ENCODE measurements at regions not wholly inside any gene's neighbourhood (a gene's known extent, or its start where the extent isn't known, plus 50 kb on each side); places are given as distances from the start of the nearest gene placed in this dataset.

DNA sequence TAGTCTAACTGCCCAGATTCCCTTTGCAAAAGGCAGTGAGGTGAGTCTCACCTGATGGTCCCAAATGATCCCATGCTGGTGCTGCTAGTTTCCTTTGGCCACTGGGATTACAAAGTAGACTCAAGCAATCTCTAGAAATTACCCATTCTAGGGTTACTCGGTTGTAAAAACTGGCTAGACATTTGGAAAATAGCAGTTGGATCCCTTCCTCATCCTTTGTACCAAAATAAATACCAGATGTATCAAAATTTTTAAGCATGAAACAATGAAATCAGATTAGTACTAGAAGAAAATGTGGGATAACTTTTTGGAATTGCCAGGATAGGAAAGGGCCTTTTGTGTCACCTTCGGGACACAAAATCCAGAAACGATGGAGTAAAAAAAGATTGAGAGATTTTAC is 112.9 kb upstream of the TOP1 start:
- no peaks in the 10 kb centered on the region for H3K36me3 Mint-ChIP-seq (ENCODE audit: insufficient read depth)
- H3K27me3 Mint-ChIP-seq: peaks cover 8% of the 10 kb centered on the region
- H3K9me3 Mint-ChIP-seq: no peaks in the 10 kb centered on the region
- no peak for ATAC-seq (replicated peaks; ENCODE audit: extremely low read depth, poor library complexity, severe bottlenecking)
- no peaks in the 10 kb centered on the region for H3K4me1 Mint-ChIP-seq
- no peak for DNase-seq (ENCODE audit: low spot score in 2 of 2)
- H3K4me3 Mint-ChIP-seq: no peak overlapping the region
- H3K27ac Mint-ChIP-seq (ENCODE audit: low read depth): no peak overlapping the region

DNA sequence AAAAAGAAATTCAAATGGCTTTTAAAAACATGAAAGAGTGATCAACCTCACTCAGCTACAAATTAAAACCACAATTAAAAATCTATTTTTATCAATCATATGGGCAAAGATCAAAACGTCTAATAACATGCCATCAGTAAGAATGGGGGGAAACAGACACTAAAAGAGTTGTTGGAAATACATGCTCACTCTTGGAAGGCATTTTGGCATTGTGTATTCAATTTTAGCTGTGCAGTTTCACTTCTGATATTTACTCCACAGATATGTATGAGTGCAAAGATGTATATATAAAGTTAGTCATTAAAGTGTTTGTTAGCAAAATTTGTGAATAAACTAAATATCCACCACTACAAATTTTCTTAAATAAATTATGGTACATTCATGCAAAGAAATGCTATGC is 112.3 kb upstream of the TOP1 start:
- DNase-seq (ENCODE audit: low spot score in 2 of 2) (no peak), ATAC-seq (replicated peaks; ENCODE audit: extremely low read depth, poor library complexity, severe bottlenecking) (no peak)
- H3K27ac Mint-ChIP-seq (ENCODE audit: low read depth): no peak overlapping the region
- H3K36me3 Mint-ChIP-seq (ENCODE audit: insufficient read depth): no peaks in the 10 kb centered on the region
- H3K4me3 Mint-ChIP-seq: no peak overlapping the region
- no peaks in the 10 kb centered on the region for H3K4me1 Mint-ChIP-seq
- no peaks in the 10 kb centered on the region for H3K9me3 Mint-ChIP-seq
- peaks cover 8% of the 10 kb centered on the region for H3K27me3 Mint-ChIP-seq

DNA sequence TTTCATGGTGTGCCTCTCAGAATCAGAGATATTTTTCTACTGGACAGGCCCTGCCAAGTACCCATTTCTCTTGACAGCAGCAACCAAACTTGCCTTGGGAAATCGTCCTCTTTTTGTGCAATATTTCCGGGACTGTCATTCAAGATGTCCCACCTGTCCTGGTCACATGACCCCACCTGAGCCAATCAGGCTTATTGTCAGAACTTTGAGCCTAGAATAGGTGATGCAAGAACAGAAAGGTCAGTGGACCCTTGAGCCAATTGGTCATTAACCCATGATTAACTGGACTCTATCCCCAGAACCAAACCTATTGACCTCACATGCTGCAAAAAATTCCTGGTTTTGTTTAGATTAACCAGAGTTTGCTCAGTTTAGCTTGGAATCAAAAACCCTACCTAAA is 108.3 kb upstream of the TOP1 start:
- H3K36me3 Mint-ChIP-seq (ENCODE audit: insufficient read depth): no peaks in the 10 kb centered on the region
- no peak for DNase-seq (ENCODE audit: low spot score in 2 of 2)
- H3K27me3 Mint-ChIP-seq: peaks cover 8% of the 10 kb centered on the region
- no peaks in the 10 kb centered on the region for H3K9me3 Mint-ChIP-seq
- no peak overlapping the region for H3K27ac Mint-ChIP-seq (ENCODE audit: low read depth)
- no peak for ATAC-seq (replicated peaks; ENCODE audit: extremely low read depth, poor library complexity, severe bottlenecking)
- no peak overlapping the region for H3K4me3 Mint-ChIP-seq
- H3K4me1 Mint-ChIP-seq: no peaks in the 10 kb centered on the region

DNA sequence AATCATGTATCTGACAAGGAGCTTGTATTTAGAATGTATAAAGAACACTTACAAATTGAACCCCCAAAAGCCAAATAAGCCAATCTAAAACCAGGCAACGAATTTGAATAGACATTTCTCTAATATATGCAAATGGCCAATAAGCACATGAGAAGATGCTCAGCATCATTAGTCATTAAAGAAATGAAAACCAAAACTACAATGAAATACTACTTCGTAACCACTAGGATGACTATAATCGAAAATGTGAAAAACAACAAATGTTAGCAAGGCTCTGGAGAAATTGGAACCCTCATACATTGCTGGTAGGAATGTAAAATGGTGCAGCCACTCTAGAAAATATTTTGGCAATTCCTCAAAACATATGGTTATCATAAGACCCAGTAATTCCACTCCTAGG is 105.8 kb upstream of the TOP1 start:
- no peak overlapping the region for H3K4me3 Mint-ChIP-seq
- no peaks in the 10 kb centered on the region for H3K4me1 Mint-ChIP-seq
- DNase-seq (ENCODE audit: low spot score in 2 of 2) (no peak), ATAC-seq (replicated peaks; ENCODE audit: extremely low read depth, poor library complexity, severe bottlenecking) (no peak)
- H3K9me3 Mint-ChIP-seq: no peaks in the 10 kb centered on the region
- no peaks in the 10 kb centered on the region for H3K27me3 Mint-ChIP-seq
- no peak overlapping the region for H3K27ac Mint-ChIP-seq (ENCODE audit: low read depth)
- no peaks in the 10 kb centered on the region for H3K36me3 Mint-ChIP-seq (ENCODE audit: insufficient read depth)

DNA sequence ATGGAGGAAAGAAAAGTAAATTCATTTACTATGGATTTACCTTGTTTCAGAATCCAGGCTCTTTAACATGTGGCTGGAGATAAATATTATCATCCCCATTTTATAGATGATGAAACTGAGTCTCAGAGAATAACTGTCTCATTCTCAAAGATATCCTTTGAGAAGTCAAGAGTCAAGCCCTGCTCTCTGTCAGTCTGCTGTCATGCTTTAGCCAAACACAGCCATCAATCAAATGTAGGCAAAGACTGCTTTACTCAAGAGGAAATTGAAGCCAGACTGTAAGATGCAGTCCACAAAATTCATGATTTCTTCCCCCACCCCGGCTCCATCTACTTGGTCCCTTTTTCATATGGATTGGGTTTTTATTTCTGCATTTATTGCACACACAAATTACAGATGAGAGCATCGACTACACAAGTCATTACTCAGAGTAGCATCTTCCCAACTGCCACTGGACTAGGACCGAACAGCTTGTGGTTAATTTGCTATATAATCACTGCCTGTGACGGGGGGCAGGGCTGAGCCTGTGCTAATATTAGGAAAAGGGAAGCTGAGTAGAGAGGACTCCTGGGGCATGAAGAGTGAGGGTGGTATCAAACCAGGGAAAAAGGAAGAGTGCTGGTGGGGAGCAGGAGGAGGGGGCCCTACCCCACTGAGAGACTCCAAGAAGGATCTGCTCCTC is 102.7 kb upstream of the TOP1 start:
- Mint-ChIP-seq H3K36me3 (ENCODE audit: insufficient read depth) (no peaks in the 10 kb centered on the region), H3K27me3 (no peaks in the 10 kb centered on the region), H3K27ac (ENCODE audit: low read depth) (no peak overlapping the region), H3K9me3 (no peaks in the 10 kb centered on the region), H3K4me1 (no peaks in the 10 kb centered on the region), H3K4me3 (no peak overlapping the region)
- ATAC-seq (replicated peaks; ENCODE audit: extremely low read depth, poor library complexity, severe bottlenecking): no peak
- DNase-seq (ENCODE audit: low spot score in 2 of 2): no peak

DNA sequence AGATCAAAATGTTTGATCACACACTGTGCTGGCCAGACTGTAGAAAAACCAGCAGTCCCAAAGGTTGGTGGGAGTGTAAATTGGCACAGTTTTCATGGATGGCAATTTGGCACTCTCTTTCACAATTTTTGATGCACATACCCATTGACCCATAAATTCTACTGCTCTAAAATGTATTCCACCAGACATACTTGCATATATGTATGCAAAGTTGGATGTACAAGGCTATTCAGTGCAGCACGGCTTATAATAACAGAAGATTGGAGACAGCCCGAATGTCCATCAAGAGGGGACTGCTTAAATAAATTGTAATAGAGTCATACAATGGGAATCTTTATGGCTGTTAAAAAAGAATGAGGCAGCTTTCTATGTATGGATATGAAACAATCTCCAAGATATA is 101.7 kb upstream of the TOP1 start:
- H3K27ac Mint-ChIP-seq (ENCODE audit: low read depth): no peak overlapping the region
- H3K36me3 Mint-ChIP-seq (ENCODE audit: insufficient read depth): no peaks in the 10 kb centered on the region
- no peak overlapping the region for H3K4me3 Mint-ChIP-seq
- DNase-seq (ENCODE audit: low spot score in 2 of 2) (no peak), ATAC-seq (replicated peaks; ENCODE audit: extremely low read depth, poor library complexity, severe bottlenecking) (no peak)
- no peaks in the 10 kb centered on the region for H3K27me3 Mint-ChIP-seq
- no peaks in the 10 kb centered on the region for H3K4me1 Mint-ChIP-seq
- no peaks in the 10 kb centered on the region for H3K9me3 Mint-ChIP-seq

DNA sequence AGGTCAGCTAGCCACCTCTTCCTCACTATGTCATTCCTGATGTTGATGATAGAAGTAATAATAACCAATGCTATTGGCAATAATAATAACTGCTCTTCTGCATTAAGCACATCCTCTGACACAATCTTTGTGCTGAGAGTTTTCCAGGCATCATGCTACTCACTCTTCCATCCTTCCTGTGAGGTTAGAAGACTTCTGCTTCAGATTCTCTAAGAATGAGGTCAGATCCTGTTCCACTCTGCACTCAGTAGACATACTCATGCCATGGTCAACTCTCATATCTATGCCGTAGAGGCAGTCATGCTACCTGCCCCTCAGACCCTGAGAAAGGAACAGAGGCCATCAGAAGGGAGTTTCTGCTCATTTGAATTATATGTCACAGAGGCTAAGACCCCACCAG is 98.1 kb upstream of the TOP1 start:
- H3K4me3 Mint-ChIP-seq: no peak overlapping the region
- no peaks in the 10 kb centered on the region for H3K36me3 Mint-ChIP-seq (ENCODE audit: insufficient read depth)
- no peak for DNase-seq (ENCODE audit: low spot score in 2 of 2)
- H3K4me1 Mint-ChIP-seq: no peaks in the 10 kb centered on the region
- peaks cover 8% of the 10 kb centered on the region for H3K9me3 Mint-ChIP-seq
- no peak overlapping the region for H3K27ac Mint-ChIP-seq (ENCODE audit: low read depth)
- no peak for ATAC-seq (replicated peaks; ENCODE audit: extremely low read depth, poor library complexity, severe bottlenecking)
- no peaks in the 10 kb centered on the region for H3K27me3 Mint-ChIP-seq

DNA sequence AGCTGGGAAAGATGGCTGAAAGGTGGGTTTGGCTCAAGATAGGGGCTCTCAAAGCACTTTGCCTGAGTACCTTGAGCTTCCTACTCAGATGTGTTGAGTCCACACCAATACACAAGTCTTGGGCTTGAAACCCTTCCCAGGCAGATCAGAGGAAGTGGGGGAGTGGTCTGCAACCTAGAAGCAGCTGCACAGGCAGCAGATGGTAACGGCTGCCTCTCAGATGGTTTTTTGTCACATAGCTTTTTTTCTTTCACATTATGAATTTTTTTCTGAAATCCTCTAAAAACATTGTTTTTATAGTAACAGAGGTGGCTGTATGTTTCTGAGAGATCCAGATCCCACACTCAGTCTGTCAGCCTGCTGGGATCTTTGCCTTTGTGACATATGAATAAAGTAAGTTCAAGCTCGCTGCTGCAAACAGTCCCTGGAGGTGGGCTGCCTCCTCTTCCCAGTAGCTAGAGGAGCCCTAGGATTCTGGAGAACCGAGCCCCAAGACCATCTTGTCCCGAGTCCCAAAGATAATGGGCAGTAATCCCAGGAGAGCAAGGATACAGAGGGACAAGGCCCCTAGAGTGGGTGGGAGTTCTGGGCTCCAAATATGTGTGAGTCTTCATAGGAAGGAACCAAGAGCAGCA is 97.1 kb upstream of the TOP1 start:
- ATAC-seq (replicated peaks; ENCODE audit: extremely low read depth, poor library complexity, severe bottlenecking) (no peak), DNase-seq (ENCODE audit: low spot score in 2 of 2) (no peak)
- Mint-ChIP-seq H3K4me3 (no peak overlapping the region), H3K4me1 (no peaks in the 10 kb centered on the region), H3K9me3 (peaks cover 8% of the 10 kb centered on the region), H3K36me3 (ENCODE audit: insufficient read depth) (no peaks in the 10 kb centered on the region), H3K27ac (ENCODE audit: low read depth) (no peak overlapping the region), H3K27me3 (no peaks in the 10 kb centered on the region)

DNA sequence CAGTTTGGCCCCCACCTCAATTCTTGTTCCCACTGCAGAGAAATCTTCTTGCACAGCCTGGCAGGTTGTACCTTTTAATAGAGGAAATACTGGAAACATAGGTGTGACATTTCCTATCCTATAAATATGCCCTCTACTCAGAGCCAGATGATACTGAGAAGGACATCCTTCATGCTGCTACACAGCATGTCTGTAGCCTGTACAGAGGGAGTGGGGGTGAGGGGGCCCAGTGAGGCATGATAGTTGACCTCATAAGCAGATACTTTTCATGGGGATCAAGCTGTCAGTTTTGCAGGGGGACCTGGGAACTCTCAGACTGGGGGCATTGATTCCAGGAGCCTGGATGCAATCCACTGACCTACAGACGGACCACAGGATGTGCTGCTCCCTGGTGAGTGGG is 96.2 kb upstream of the TOP1 start:
- Mint-ChIP-seq H3K9me3 (peaks cover 8% of the 10 kb centered on the region), H3K36me3 (ENCODE audit: insufficient read depth) (no peaks in the 10 kb centered on the region), H3K4me3 (no peak overlapping the region), H3K4me1 (no peaks in the 10 kb centered on the region), H3K27me3 (no peaks in the 10 kb centered on the region), H3K27ac (ENCODE audit: low read depth) (no peak overlapping the region)
- ATAC-seq (replicated peaks; ENCODE audit: extremely low read depth, poor library complexity, severe bottlenecking) (no peak), DNase-seq (ENCODE audit: low spot score in 2 of 2) (no peak)

DNA sequence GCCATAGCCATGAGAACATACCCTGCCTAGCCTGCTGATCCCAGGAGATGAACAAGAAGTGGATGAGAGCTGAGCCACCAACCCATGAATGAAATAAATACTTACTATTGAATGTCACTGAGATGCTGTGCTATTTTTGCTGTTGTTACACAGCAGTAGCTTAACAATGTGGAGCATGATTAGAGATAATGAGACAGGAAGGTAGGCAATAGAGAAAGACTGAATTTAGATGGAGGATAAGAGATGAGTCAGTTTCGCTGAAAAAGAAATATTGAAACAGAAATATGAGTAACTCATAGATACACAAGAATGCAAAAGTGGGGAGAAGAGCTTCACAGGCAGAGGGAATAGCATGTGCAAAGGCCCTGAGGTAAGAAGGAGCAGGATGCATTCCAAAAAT is 94.9 kb upstream of the TOP1 start:
- Mint-ChIP-seq H3K27ac (ENCODE audit: low read depth) (no peak overlapping the region), H3K27me3 (no peaks in the 10 kb centered on the region), H3K36me3 (ENCODE audit: insufficient read depth) (no peaks in the 10 kb centered on the region), H3K4me1 (no peaks in the 10 kb centered on the region), H3K4me3 (no peak overlapping the region), H3K9me3 (peaks cover 8% of the 10 kb centered on the region)
- ATAC-seq (replicated peaks; ENCODE audit: extremely low read depth, poor library complexity, severe bottlenecking): no peak
- no peak for DNase-seq (ENCODE audit: low spot score in 2 of 2)

DNA sequence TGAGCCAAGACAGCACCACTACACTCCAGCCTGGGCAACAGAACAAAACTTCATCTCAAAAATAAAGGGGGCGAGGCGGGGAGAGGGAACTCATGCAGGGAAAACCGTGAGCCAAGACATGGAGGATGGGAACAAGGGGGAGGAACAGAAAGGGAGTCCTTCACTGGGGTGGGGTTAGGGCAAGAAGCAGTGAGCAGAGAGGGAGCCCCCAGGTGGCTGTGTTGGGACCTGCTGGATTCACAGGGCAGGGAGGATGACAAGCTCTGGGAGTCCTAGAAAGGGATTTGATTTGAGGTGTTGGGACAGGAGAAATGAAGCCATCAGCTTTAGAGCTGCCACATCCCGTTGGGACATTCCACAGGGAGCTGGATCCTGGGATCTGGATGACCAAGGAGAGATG is 90.6 kb upstream of the TOP1 start:
- peaks cover 8% of the 10 kb centered on the region for H3K9me3 Mint-ChIP-seq
- ATAC-seq (replicated peaks; ENCODE audit: extremely low read depth, poor library complexity, severe bottlenecking) (no peak), DNase-seq (ENCODE audit: low spot score in 2 of 2) (no peak)
- no peaks in the 10 kb centered on the region for H3K4me1 Mint-ChIP-seq
- H3K4me3 Mint-ChIP-seq: no peak overlapping the region
- H3K27ac Mint-ChIP-seq (ENCODE audit: low read depth): no peak overlapping the region
- no peaks in the 10 kb centered on the region for H3K36me3 Mint-ChIP-seq (ENCODE audit: insufficient read depth)
- no peaks in the 10 kb centered on the region for H3K27me3 Mint-ChIP-seq

DNA sequence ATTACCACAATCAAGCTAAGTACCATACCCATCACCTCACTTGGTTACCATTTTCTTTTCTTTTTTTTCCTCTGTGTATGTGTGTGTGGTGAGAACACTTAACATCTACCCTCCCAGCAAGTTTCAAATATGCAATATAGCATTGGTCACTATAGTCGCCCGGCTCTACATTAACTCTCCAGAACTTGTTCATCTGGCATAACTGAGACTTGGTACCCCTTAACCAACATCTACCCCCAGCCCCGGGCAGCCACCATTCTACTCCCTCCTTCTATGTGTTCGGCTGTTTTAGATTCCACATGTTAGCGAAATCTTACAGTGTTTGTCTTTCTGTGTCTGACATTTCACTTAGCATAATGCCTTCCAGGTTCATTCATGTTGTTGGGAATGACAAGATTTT is 89.0 kb upstream of the TOP1 start:
- Mint-ChIP-seq H3K27me3 (no peaks in the 10 kb centered on the region), H3K27ac (ENCODE audit: low read depth) (no peak overlapping the region), H3K4me3 (no peak overlapping the region), H3K36me3 (ENCODE audit: insufficient read depth) (no peaks in the 10 kb centered on the region), H3K4me1 (no peaks in the 10 kb centered on the region), H3K9me3 (no peaks in the 10 kb centered on the region)
- DNase-seq (ENCODE audit: low spot score in 2 of 2): no peak
- no peak for ATAC-seq (replicated peaks; ENCODE audit: extremely low read depth, poor library complexity, severe bottlenecking)

DNA sequence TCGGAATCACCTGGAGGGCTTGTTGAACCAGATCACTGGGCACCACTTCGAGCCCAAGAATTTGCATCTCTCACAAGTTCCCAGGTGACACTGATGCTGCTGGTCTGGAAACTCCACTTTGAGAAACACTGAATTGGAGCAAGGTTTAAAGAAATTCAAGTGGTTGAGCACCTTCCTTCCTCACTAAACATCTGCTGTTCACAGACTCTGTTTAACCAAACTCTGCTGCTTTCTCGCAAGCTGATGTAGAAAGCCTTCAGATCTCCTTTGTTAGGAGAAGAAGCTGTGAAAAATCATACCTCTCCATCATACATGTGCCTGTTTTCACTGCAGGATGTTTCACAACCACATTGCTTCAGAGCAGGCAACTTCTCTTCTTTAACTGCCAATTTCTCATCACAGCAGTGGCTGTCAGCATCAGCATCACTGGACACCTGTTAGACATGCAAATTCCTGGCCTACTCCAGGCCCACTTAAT is 87.5 kb upstream of the TOP1 start:
- ATAC-seq (replicated peaks; ENCODE audit: extremely low read depth, poor library complexity, severe bottlenecking): no peak
- H3K4me1 Mint-ChIP-seq: no peaks in the 10 kb centered on the region

More for the DNA sequence above, 87.5 kb upstream of the TOP1 start:
- peaks cover 10% of the 10 kb centered on the region for H3K27me3 Mint-ChIP-seq
- no peaks in the 10 kb centered on the region for H3K9me3 Mint-ChIP-seq
- no peak for DNase-seq (ENCODE audit: low spot score in 2 of 2)
- H3K4me3 Mint-ChIP-seq: no peak overlapping the region
- no peak overlapping the region for H3K27ac Mint-ChIP-seq (ENCODE audit: low read depth)
- H3K36me3 Mint-ChIP-seq (ENCODE audit: insufficient read depth): no peaks in the 10 kb centered on the region
